Panc1 (cell line): ENCODE measurements at regions not wholly inside any gene's neighbourhood (a gene's known extent, or its start where the extent isn't known, plus 50 kb on each side); places are given as distances from the start of the nearest gene placed in this dataset.

Experiments
- ATAC-seq: fragments of 200-7000 bp; cut with Tn5 transposase; 2 replicates; pipeline ENCODE4 v1.9.1; 2020; ENCODE audit warnings: mild to moderate bottlenecking, moderate library complexity
- BruUV-seq: library from RNA; stranded (reverse); fragments of 400-500 nt; replicated peaks from 2 replicates; lab custom pipeline; 2021; lab: Mats Ljungman, UMichigan
- CTCF ChIA-PET: fragments of 300-600 bp; sonication (Branson Sonifier 250); formaldehyde crosslinking; loops from one replicate; lab custom pipeline; 2022; ENCODE audit warnings: antibody characterized with exemption; lab: Charles Lee
- POLR2A ChIA-PET: fragments of 300-600 bp; sonication (Branson Sonifier 250); formaldehyde crosslinking; loops from one replicate; lab custom pipeline; 2022; ENCODE audit warnings: antibody characterized with exemption; lab: Charles Lee
- DNase-seq: peaks from one replicate; pipeline ENCODE4 v3.0.0-alpha.2; 2010; ENCODE audit warnings: low read depth, low spot score
- H3K27ac ChIP-seq: 2 replicates; pipeline ENCODE4 v1.5.1; 2011; ENCODE audit warnings: mild to moderate bottlenecking, low read length, inconsistent platforms
- H3K27me3 ChIP-seq: fragments of 200-500 bp; sonication (Bioruptor generic); 2 replicates; pipeline ENCODE4 v1.6.0; 2014; ENCODE audit warnings: low read length, inconsistent platforms; ENCODE audit not compliant: control insufficient read depth, insufficient read depth
- H3K36me3 ChIP-seq: fragments of 200-500 bp; sonication (Bioruptor generic); 2 replicates; pipeline ENCODE4 v1.5.1; 2014; ENCODE audit warnings: inconsistent platforms, mild to moderate bottlenecking, low read length, moderate library complexity; ENCODE audit not compliant: control insufficient read depth, insufficient read depth
- H3K4me1 ChIP-seq: 2 replicates; pipeline ENCODE4 v1.5.1; 2011; ENCODE audit warnings: inconsistent platforms, mild to moderate bottlenecking, low read length, moderate library complexity; ENCODE audit not compliant: control insufficient read depth, insufficient read depth
- H3K4me3 ChIP-seq, 2 experiments: 2 replicates each; pipeline ENCODE4 v1.5.1; 2011 to 2012; ENCODE audit warnings: low read depth in 2 of 2, low read length in 2 of 2, mild to moderate bottlenecking in 2 of 2, inconsistent platforms in 1 of 2, moderate library complexity in 1 of 2
- H3K9me3 ChIP-seq: fragments of 200-500 bp; sonication (Bioruptor generic); 2 replicates; pipeline ENCODE4 v1.5.1; 2014; ENCODE audit warnings: low read depth, mild to moderate bottlenecking, inconsistent platforms, low read length, moderate library complexity; ENCODE audit not compliant: control insufficient read depth, insufficient read depth
- CTCF ChIP-seq: fragments of 450-650 bp; IDR thresholded peaks from 2 replicates; pipeline ENCODE4 v1.5.1; 2017; ENCODE audit warnings: mild to moderate bottlenecking
- POLR2AphosphoS5 ChIP-seq: IDR thresholded peaks from 2 replicates; pipeline ENCODE4 v1.6.1; 2012; ENCODE audit warnings: mild to moderate bottlenecking, low read depth, low read length, moderate library complexity
- REST ChIP-seq, 2 experiments: IDR thresholded peaks; 2 replicates each; pipeline ENCODE4 v1.6.1; 2011 to 2012; ENCODE audit warnings: low read depth in 2 of 2, control low read depth in 1 of 2, low read length in 1 of 2, mild to moderate bottlenecking in 1 of 2, moderate library complexity in 1 of 2; ENCODE audit not compliant: insufficient read depth in 1 of 2
- SIN3A ChIP-seq: IDR thresholded peaks from 2 replicates; pipeline ENCODE4 v1.6.1; 2012; ENCODE audit warnings: low read depth, mild to moderate bottlenecking, low read length, moderate library complexity, borderline replicate concordance; ENCODE audit not compliant: insufficient read depth
- TCF7L2 ChIP-seq: IDR thresholded peaks from 2 replicates; pipeline ENCODE4 v1.6.1; 2011; ENCODE audit warnings: mild to moderate bottlenecking, low read depth, low read length, inconsistent platforms
- in situ Hi-C: cut with HindIII; loops from 2 replicates; pipeline ENCODE4 v1.10.0; 2016; ENCODE audit warnings: low sequenced_read_pairs, low pct_unique_long_range_greater_than_20kb
- intact Hi-C: fragments of 100-400 bp; cut with micrococcal nuclease; formaldehyde crosslinking; loops from one replicate; pipeline ENCODE4 v1.10.0; 2022; ENCODE audit not compliant: unreplicated experiment

GRCh38 chr3:140842984-140843649 lies 98.5 kb upstream of the SLC25A36 start:
- DNase-seq (no peak), ATAC-seq (no peak)
- TF ChIP-seq SIN3A (no peak), TCF7L2 (no peak), POLR2AphosphoS5 (no peak), CTCF (no peak), REST (IDR thresholded peaks at IDR 0.05; ENCODE audit: insufficient read depth in 1 of 2, low read depth in 2 of 2, low read length in 1 of 2) (no peak)
- ChIA-PET CTCF (no interaction called here), POLR2A (no interaction called here)
- Histone ChIP-seq H3K9me3 (no peaks in the 10 kb centered on the region), H3K4me1 (no peaks in the 10 kb centered on the region), H3K4me3 (no peak overlapping the region), H3K27me3 (peaks cover 7% of the 10 kb centered on the region; the same call in 1 of the 2 replicates), H3K27ac (no peak overlapping the region), H3K36me3 (no peaks in the 10 kb centered on the region)
- intact Hi-C loops (no loop called here), in situ Hi-C loops (no loop called here)
- BruUV-seq: no TSS peak

GRCh38 chr3:140843656-140844055 lies 98.0 kb upstream of the SLC25A36 start:
- ATAC-seq (no peak), DNase-seq (no peak)
- Histone ChIP-seq H3K27ac (no peak overlapping the region), H3K36me3 (no peaks in the 10 kb centered on the region), H3K9me3 (no peaks in the 10 kb centered on the region), H3K4me3 (no peak overlapping the region), H3K4me1 (no peaks in the 10 kb centered on the region), H3K27me3 (peaks cover 7% of the 10 kb centered on the region; the same call in 1 of the 2 replicates)
- no TSS peak for BruUV-seq
- intact Hi-C loops: no loop called here
- in situ Hi-C loops: no loop called here
- TF ChIP-seq POLR2AphosphoS5: no peak
- POLR2A ChIA-PET: no interaction called here
- CTCF ChIA-PET: no interaction called here

GRCh38 chr3:140844072-140844471 lies 97.6 kb upstream of the SLC25A36 start:
- ATAC-seq (no peak), DNase-seq (no peak)
- ChIA-PET CTCF (no interaction called here), POLR2A (no interaction called here)
- no TSS peak for BruUV-seq
- TF ChIP-seq POLR2AphosphoS5 (no peak), REST (IDR thresholded peaks at IDR 0.05; ENCODE audit: insufficient read depth in 1 of 2, low read depth in 2 of 2, low read length in 1 of 2) (no peak), TCF7L2 (no peak), SIN3A (no peak), CTCF (no peak)
- intact Hi-C loops (no loop called here), in situ Hi-C loops (no loop called here)
- no peaks in the 10 kb centered on the region for H3K9me3 ChIP-seq
- no peaks in the 10 kb centered on the region for H3K4me1 ChIP-seq
- H3K36me3 ChIP-seq: no peaks in the 10 kb centered on the region
- no peak overlapping the region for H3K27ac ChIP-seq
- H3K27me3 ChIP-seq: peaks cover 7% of the 10 kb centered on the region; the same call in 1 of the 2 replicates
- H3K4me3 ChIP-seq: no peak overlapping the region
